ENCODE measurements at regions not wholly inside any gene's neighbourhood (a gene's known extent, or its start where the extent isn't known, plus 50 kb on each side); places are given as distances from the start of the nearest gene placed in this dataset.

DNA sequence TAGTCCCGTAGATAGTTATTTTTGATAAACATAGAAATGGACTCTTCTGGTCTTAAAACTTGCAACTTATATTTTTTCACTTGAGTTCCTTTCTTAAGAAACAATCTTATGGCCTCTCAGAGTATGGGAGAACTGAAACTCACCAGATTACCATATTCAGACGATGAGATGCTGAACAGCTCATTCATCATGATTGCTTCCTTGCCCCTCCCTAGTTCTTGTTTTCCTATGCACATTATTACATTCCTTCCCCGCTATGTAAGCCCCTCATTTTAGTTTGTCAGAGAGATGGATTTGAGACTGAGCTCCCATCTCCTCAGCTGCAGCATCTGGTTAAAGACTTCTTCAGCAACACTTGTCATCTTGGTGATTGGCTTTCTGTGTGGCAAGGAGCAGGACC lies 158.5 kb downstream of the SLITRK6 start:
- TF ChIP-seq, protein P1, sequence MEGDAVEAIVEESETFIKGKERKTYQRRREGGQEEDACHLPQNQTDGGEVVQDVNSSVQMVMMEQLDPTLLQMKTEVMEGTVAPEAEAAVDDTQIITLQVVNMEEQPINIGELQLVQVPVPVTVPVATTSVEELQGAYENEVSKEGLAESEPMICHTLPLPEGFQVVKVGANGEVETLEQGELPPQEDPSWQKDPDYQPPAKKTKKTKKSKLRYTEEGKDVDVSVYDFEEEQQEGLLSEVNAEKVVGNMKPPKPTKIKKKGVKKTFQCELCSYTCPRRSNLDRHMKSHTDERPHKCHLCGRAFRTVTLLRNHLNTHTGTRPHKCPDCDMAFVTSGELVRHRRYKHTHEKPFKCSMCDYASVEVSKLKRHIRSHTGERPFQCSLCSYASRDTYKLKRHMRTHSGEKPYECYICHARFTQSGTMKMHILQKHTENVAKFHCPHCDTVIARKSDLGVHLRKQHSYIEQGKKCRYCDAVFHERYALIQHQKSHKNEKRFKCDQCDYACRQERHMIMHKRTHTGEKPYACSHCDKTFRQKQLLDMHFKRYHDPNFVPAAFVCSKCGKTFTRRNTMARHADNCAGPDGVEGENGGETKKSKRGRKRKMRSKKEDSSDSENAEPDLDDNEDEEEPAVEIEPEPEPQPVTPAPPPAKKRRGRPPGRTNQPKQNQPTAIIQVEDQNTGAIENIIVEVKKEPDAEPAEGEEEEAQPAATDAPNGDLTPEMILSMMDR (conservative IDR thresholded peaks at IDR 0.05): no peak
- no peak for TF ChIP-seq ZFX (IDR thresholded peaks at IDR 0.05)
